ENCODE measurements at regions not wholly inside any gene's neighbourhood (a gene's known extent, or its start where the extent isn't known, plus 50 kb on each side); places are given as distances from the start of the nearest gene placed in this dataset.

DNA sequence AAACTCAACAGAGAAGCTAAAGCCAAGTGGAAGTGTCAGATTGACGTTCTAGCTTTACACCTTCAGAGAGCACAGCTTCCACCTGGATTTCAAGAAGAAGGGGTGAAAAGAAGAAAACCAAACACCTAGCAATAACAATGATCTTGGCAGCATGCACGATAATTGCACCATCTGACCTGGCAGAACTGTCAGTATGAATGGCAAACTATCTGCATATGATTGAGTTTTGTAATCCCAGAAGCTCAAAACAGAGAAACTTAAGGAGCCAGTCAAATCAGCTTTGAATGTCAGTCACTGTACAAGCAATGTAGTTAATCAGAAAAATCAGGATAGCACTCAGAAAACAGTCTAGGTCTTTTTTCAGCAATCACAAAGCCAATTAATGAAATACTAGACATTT, 427.1 kb downstream of the ZFHX3 start (continued):
- TF ChIP-seq ZNF76 (tag by site-specific recombination; IDR thresholded peaks at IDR 0.05; ENCODE audit: borderline replicate concordance, low read depth) (no peak), HIC1 (tag by site-specific recombination; IDR thresholded peaks at IDR 0.05) (no peak), GLI4 (tag by site-specific recombination; IDR thresholded peaks at IDR 0.05) (no peak), ZNF664 (tag by site-specific recombination; IDR thresholded peaks at IDR 0.05) (no peak), ZNF366 (tag by site-specific recombination; conservative IDR thresholded peaks at IDR 0.05) (no peak), ZNF501 (tag by site-specific recombination; IDR thresholded peaks at IDR 0.05) (no peak)
- TF ChIP-seq, protein P1, sequence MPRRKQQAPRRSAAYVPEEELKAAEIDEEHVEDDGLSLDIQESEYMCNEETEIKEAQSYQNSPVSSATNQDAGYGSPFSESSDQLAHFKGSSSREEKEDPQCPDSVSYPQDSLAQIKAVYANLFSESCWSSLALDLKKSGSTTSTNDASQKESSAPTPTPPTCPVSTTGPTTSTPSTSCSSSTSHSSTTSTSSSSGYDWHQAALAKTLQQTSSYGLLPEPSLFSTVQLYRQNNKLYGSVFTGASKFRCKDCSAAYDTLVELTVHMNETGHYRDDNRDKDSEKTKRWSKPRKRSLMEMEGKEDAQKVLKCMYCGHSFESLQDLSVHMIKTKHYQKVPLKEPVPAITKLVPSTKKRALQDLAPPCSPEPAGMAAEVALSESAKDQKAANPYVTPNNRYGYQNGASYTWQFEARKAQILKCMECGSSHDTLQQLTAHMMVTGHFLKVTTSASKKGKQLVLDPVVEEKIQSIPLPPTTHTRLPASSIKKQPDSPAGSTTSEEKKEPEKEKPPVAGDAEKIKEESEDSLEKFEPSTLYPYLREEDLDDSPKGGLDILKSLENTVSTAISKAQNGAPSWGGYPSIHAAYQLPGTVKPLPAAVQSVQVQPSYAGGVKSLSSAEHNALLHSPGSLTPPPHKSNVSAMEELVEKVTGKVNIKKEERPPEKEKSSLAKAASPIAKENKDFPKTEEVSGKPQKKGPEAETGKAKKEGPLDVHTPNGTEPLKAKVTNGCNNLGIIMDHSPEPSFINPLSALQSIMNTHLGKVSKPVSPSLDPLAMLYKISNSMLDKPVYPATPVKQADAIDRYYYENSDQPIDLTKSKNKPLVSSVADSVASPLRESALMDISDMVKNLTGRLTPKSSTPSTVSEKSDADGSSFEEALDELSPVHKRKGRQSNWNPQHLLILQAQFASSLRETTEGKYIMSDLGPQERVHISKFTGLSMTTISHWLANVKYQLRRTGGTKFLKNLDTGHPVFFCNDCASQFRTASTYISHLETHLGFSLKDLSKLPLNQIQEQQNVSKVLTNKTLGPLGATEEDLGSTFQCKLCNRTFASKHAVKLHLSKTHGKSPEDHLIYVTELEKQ (tag by site-specific recombination; IDR thresholded peaks at IDR 0.05; ENCODE audit: borderline replicate concordance), result no peak

GRCh38 chr16:72620348-72620747, 427.6 kb downstream of the ZFHX3 start:
- no peak for TF ChIP-seq ZNF624 (tag by site-specific recombination; IDR thresholded peaks at IDR 0.05)
- TF ChIP-seq BCL11B (tag by site-specific recombination; IDR thresholded peaks at IDR 0.05; ENCODE audit: low read depth), result no peak
- TF ChIP-seq ZBTB7A (tag by site-specific recombination; IDR thresholded peaks at IDR 0.05; ENCODE audit: low read depth), result no peak
- no peak for TF ChIP-seq ZBTB1 (tag by site-specific recombination; IDR thresholded peaks at IDR 0.05)
- no peak for TF ChIP-seq ZNF549 (tag by site-specific recombination; IDR thresholded peaks at IDR 0.05)
- TF ChIP-seq ZNF302 (tag by site-specific recombination; IDR thresholded peaks at IDR 0.05; ENCODE audit: low read depth), result no peak
- no peak for TF ChIP-seq ZNF16 (tag by site-specific recombination; IDR thresholded peaks at IDR 0.05; ENCODE audit: low read depth)
- no peak for TF ChIP-seq ZNF211 (tag by site-specific recombination; IDR thresholded peaks at IDR 0.05; ENCODE audit: low read depth)
- TF ChIP-seq, protein P2, sequence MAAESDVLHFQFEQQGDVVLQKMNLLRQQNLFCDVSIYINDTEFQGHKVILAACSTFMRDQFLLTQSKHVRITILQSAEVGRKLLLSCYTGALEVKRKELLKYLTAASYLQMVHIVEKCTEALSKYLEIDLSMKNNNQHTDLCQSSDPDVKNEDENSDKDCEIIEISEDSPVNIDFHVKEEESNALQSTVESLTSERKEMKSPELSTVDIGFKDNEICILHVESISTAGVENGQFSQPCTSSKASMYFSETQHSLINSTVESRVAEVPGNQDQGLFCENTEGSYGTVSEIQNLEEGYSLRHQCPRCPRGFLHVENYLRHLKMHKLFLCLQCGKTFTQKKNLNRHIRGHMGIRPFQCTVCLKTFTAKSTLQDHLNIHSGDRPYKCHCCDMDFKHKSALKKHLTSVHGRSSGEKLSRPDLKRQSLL (tag by site-specific recombination; IDR thresholded peaks at IDR 0.05), result no peak
- TF ChIP-seq, protein P3, sequence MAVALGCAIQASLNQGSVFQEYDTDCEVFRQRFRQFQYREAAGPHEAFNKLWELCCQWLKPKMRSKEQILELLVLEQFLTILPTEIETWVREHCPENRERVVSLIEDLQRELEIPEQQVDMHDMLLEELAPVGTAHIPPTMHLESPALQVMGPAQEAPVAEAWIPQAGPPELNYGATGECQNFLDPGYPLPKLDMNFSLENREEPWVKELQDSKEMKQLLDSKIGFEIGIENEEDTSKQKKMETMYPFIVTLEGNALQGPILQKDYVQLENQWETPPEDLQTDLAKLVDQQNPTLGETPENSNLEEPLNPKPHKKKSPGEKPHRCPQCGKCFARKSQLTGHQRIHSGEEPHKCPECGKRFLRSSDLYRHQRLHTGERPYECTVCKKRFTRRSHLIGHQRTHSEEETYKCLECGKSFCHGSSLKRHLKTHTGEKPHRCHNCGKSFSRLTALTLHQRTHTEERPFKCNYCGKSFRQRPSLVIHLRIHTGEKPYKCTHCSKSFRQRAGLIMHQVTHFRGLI (tag by site-specific recombination; IDR thresholded peaks at IDR 0.05), result no peak
- no peak for TF ChIP-seq ZNF433 (tag by site-specific recombination; IDR thresholded peaks at IDR 0.05; ENCODE audit: low read depth)
- no peak for TF ChIP-seq SALL2 (tag by site-specific recombination; IDR thresholded peaks at IDR 0.05; ENCODE audit: borderline replicate concordance)
- TF ChIP-seq ZNF48 (tag by site-specific recombination; IDR thresholded peaks at IDR 0.05), result no peak
- no peak for TF ChIP-seq KLF16 (tag by site-specific recombination; IDR thresholded peaks at IDR 0.05)
- no peak for TF ChIP-seq SP7 (tag by site-specific recombination; IDR thresholded peaks at IDR 0.05)
- no peak for TF ChIP-seq ZNF23 (tag by site-specific recombination; IDR thresholded peaks at IDR 0.05; ENCODE audit: borderline replicate concordance)
- no peak for TF ChIP-seq BCL6B (tag by site-specific recombination; IDR thresholded peaks at IDR 0.05)
- TF ChIP-seq ZNF791 (tag by site-specific recombination; IDR thresholded peaks at IDR 0.05), result no peak
- TF ChIP-seq ZNF132 (tag by site-specific recombination; IDR thresholded peaks at IDR 0.05; ENCODE audit: borderline replicate concordance), result no peak
- ChIA-PET CTCF (no interaction called here), POLR2A (no interaction called here)
- H3K9me3 ChIP-seq (ENCODE audit: control insufficient read depth, insufficient read depth, low read depth, low read length), result no peaks in the 10 kb centered on the region
- H3K27ac ChIP-seq (ENCODE audit: extremely low read depth, low read depth, low read length), result no peak overlapping the region
- H3K36me3 ChIP-seq (ENCODE audit: control insufficient read depth in 2 of 2, insufficient read depth in 1 of 2, low read length in 2 of 2), result peaks cover 0 to 3% of the 10 kb centered on the region in 2 experiments; a peak in 1 of 3 replicates
- no peaks in the 10 kb centered on the region for H3K4me1 ChIP-seq (ENCODE audit: control insufficient read depth, insufficient read depth, low read length)
- no peak overlapping the region for H3K4me3 ChIP-seq (ENCODE audit: low read depth, low read length)
